Fibroblast of mammary gland (primary cell): ENCODE measurements at regions not wholly inside any gene's neighbourhood (a gene's known extent, or its start where the extent isn't known, plus 50 kb on each side); places are given as distances from the start of the nearest gene placed in this dataset.

ENCODE experiments used
- DNase-seq: peaks from one replicate; pipeline ENCODE4 v3.0.0-alpha.2; 2010; ENCODE audit warnings: low read depth
- H3K4me3 ChIP-seq: 2 replicates; pipeline ENCODE4 v1.5.1; 2011; ENCODE audit warnings: low read depth, mild to moderate bottlenecking, low read length, moderate library complexity; ENCODE audit not compliant: control insufficient read depth
- TF ChIP-seq, protein P1 (sequence below): conservative IDR thresholded peaks from 2 replicates; pipeline ENCODE4 v1.5.1; 2011; ENCODE audit warnings: low read depth, low read length, inconsistent platforms; ENCODE audit not compliant: control insufficient read depth, insufficient read depth

DNA sequence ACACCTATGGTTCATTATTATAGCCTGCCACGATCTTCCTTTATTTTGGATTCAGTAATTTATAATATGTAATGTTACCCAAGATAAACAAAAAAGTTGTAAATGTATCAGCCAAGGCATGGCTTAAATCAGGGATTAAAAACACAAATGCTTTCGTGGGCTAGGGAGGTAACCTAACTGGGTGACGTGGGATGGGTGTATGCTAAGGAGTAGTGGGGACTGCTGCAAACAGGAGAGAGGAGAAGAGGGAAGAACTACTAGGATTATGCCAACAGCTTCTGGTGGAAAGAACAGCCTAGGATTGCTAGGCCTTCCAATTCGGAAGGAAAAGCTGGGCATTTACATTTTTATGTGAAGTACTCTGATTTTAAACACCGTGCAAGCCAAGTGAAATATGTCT, 244.8 kb upstream of the POU3F2 start:
- TF ChIP-seq, protein P1, sequence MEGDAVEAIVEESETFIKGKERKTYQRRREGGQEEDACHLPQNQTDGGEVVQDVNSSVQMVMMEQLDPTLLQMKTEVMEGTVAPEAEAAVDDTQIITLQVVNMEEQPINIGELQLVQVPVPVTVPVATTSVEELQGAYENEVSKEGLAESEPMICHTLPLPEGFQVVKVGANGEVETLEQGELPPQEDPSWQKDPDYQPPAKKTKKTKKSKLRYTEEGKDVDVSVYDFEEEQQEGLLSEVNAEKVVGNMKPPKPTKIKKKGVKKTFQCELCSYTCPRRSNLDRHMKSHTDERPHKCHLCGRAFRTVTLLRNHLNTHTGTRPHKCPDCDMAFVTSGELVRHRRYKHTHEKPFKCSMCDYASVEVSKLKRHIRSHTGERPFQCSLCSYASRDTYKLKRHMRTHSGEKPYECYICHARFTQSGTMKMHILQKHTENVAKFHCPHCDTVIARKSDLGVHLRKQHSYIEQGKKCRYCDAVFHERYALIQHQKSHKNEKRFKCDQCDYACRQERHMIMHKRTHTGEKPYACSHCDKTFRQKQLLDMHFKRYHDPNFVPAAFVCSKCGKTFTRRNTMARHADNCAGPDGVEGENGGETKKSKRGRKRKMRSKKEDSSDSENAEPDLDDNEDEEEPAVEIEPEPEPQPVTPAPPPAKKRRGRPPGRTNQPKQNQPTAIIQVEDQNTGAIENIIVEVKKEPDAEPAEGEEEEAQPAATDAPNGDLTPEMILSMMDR, result no peak
- no peak overlapping the region for H3K4me3 ChIP-seq
- no peak for DNase-seq

DNA sequence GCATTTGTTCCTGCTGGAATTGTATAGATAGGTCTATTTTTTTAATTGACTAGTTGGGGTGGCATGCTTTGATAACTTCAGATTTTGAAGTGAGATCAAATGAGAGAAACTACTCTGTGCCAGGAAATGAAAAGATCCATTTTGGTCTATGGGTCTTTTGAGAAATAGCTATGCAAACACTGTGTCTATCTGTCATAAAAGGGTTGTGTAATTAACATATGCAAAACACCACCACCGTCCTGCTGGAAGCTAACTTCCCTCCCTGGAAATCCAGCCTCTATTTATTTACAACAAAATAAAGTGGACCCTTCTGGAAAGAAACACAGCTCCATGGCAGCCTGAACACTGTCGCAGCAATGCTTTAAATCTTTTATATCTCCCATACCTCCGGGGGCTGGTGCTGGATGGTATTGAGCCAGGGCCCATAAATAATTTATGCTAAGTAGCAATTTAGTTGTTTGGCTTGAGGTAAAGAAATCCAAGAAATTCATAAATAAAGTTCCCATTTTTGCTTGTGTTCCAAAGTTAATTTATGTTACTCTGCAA, 244.2 kb upstream of the POU3F2 start:
- H3K4me3 ChIP-seq, result no peak overlapping the region
- TF ChIP-seq, protein P1, result no peak
- no peak for DNase-seq

DNA sequence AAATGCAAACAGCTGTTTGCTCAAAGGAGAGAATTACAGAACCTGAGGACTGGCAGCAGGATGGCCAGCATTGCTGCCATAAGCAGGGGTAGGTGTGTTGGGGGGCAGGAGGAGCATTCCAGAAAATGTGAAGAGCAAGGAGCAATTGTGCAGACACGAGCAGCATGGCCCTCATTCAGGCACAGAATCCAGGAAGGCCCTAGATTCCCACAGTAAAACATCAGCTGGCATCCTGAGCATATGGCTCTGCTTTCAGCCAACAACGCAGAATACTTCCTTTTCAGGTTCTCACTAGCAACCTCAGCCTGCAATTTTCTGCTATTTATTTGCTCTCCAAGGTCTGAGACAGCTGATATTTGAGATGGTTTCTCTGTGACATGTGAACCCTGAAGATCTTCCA, 243.4 kb upstream of the POU3F2 start:
- DNase-seq, result no peak
- H3K4me3 ChIP-seq, result no peak overlapping the region
- TF ChIP-seq, protein P1, result no peak

DNA sequence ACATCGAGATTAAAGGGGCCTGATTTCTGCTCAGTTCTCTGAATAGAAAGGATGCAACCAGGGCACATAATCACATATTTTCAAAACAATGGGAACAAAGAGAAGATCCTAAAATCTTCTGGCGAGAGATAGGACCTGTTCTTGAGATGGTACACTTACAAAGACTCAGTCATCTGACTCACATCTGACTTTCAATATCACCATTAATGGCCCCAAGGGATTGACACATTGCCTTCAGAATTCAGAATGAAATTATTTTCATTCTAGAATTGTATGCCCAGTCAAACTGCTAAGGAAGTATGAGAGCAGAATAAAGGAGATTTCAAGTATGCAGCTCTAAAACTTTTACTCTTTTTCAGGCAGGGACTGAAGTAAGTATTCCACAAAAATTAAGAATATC, 240.7 kb upstream of the POU3F2 start:
- H3K4me3 ChIP-seq, result no peak overlapping the region
- DNase-seq, result no peak
- TF ChIP-seq, protein P1, result no peak

DNA sequence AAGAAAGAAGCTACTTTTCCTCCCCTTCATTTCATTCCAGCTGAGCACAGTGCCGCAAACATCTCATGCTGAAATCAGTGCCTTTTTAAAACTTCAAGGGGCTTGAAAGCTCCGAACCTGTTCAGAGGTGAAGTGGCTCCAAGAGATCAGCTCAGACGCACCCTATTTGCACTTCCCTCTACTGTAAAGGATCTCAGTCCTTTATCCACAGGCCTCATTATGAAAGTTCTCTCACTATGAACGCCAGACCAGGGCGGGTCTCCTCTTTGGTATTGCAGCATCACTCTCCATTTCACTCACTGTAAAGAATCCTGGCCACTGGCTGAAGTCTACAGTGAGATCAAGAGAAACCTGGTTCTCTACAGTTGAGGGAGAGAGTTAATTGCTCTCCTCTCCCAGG, 232.7 kb upstream of the POU3F2 start:
- H3K4me3 ChIP-seq, result no peak overlapping the region
- TF ChIP-seq, protein P1, result no peak
- DNase-seq, result no peak

DNA sequence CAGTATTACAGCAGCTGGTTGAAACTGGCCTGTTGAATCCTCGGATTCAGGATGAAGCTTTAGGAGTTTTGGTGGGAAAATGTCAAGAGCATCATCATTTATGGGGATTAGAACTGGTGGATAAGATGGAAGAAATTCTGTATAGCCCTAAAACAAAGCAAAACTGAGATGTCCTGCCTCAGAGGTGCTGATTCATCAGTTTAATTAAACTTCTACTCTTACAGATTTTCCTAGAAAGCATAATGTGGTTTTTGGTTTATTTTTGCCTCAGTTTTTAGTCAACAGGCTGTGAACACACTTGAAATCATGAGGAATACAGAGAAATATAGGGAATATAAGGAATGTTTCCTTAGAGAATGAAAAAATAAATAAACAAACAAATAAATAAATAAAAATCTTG, 228.7 kb upstream of the POU3F2 start:
- no peak for DNase-seq
- TF ChIP-seq, protein P1, result no peak
- H3K4me3 ChIP-seq, result no peak overlapping the region
